Fibroblast of skin of right biceps (primary cell): ENCODE measurements at regions not wholly inside any gene's neighbourhood (a gene's known extent, or its start where the extent isn't known, plus 50 kb on each side); places are given as distances from the start of the nearest gene placed in this dataset.
"Not testable (repeated sequence)": the region's sequence is repeated elsewhere in the genome, so short reads cannot be mapped to it uniquely, and the experiment has no call there.

Source experiments
- DNase-seq: peaks from one replicate; pipeline ENCODE4 v3.0.0-alpha.2; 2013

- DNase-seq: no peak
These were observed 173.8 kb upstream of the ZKSCAN2 start for GRCh38 chr16:25431472-25431871.

- no peak for DNase-seq
These were observed 169.2 kb upstream of the ZKSCAN2 start for GRCh38 chr16:25426829-25427228.

GRCh38 chr16:25419681-25420080 lies 162.0 kb upstream of the ZKSCAN2 start:
- DNase-seq: no peak

GRCh38 chr16:25419153-25419552 lies 161.5 kb upstream of the ZKSCAN2 start:
- no peak for DNase-seq

DNA sequence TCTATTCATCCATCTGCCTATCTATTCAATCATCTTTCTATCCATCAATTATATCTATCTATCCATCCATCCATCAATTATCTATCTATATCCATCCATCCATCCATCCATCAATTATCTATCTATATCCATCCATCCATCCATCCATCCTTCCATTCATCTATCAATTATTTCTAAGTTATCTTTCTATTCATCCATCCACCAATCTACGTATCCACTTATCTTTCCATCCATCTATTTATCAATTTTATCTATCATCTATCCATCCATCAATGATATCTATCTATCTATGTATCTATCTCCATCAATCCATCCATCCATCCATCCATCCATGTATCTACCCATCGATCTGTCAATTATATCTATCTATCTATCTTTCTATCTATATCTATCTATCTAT lies 158.4 kb upstream of the ZKSCAN2 start:
- DNase-seq: no peak

GRCh38 chr16:25413975-25414374 lies 156.3 kb upstream of the ZKSCAN2 start:
- DNase-seq: peak; percentile 28

DNA sequence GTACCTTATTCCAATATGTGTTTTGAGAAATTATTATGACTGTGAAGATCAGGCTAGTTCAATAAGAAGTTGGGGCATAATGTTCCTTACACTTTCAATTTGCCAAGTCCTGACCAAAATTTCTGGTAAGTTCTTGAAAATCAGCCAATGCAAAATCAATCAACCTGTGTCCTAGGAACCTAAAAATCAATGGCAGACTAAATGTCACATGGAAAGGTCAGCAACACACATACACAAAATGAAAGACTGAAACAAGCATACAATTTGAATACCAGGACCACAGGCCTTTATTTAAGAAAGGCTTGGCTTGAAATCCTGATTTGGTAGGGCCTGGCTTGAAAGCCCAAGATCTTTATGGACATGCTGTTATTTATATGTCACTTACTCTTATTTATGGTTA lies 155.5 kb upstream of the ZKSCAN2 start:
- DNase-seq: no peak

DNA sequence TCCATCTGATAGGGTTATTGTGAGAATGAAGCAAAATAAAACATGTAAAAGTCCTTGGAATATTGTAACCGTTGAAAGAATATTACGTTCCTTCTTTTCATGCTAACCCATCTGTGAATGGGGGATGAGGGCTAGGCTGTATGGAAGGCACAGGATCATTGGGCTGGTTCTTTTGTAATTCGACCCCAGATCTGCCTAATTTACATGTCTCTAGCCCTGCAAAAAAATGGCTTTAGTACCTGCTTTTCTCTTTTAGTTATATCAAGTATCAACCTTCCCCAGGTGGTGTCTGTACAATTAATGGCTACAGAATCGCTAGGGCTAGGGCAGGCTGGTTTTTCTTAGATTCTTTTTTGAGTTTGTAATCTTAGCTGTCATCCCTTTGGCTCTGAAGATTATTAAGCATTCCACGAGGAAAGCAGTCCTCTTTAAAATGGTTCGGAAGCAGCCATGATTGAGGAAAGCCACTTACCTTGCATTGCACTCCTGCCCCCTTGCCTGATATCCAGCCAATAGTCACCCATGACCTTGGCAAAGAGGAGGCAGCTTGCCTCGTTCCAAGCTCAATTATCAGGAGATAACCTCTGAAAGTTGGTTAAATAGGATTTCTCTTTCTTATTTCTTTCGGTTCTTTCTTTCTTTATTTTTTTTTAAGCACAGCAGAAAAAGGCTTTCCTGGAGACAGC lies 153.9 kb upstream of the ZKSCAN2 start:
- no peak for DNase-seq

DNA sequence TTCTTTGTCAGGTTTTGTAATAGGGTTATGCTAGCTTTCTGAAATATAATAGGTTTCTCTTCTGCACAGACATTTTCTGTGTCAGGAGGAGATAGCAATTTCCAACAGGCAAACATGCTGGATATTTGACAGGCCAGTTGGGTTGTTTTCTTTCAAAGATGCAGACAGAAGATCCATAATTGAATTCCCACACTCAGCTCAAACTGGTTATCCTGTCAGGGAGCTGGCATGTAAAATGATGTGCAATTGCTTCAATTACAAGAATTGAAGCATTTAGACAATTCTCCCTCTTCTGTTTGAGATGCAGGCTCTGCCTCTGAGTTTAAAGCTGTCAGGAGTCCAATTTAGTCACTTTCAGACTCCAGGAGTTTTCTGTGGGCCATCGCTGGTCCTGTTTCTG lies 146.2 kb upstream of the ZKSCAN2 start:
- DNase-seq: no peak

DNA sequence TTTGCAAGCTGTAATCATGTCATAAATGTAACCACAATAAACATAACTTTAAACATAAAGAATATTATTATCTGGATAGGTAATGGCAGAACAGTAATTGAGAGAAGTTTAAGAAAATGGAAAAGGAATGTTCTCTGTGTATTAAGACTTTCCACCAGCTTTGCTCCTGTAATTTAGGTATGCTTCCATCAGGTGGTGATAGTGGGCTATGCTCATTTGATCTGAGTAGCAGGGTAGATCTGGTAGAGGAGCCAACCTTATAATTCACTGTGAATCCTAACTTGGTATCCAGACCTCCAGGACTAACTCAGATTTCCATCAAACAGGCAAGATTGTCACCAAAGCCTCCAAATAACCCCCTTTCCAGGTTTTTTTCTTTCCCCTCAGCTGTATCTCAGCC lies 137.9 kb upstream of the ZKSCAN2 start:
- DNase-seq: no peak

DNA sequence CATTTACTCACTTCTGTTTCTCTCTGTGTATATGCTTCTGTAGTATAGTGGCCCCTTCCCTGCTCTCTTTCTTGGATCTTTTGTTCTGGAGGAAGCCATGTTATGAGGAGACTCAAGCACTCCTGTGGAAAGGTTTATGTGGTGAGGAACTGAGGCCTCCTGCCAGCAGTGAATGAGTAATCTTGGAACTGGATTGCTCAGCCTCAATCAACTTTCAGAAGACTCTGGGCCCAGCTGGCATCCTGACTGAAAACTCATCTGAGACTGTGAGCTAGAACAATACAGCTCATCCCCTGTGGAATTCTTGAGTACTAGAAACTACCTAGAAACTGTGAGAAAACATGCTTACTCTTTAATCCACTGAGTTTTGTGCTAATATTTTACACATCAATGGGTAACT lies 133.1 kb upstream of the ZKSCAN2 start:
- DNase-seq: no peak

DNA sequence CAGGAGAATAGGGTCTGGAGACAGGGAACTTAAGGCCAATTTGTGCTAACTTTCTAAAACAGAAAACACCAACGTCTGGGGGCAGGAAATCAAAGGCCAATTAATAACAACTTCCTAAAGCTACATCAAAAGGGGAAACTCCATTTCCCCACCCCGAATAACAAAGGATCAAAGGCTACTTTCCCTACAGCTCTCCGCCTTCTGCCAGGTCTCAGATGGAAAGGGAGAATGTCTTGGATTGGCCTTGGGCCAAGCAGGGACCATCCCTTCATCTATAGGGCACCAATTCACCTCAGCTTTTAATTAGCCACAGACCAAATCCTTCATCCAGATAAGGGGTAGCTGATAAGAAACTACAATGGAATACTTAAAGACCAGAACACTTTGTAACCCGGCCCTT lies 116.9 kb upstream of the ZKSCAN2 start:
- no peak for DNase-seq

- no peak for DNase-seq
These were observed 115.1 kb upstream of the ZKSCAN2 start for GRCh38 chr16:25372716-25373115.

- DNase-seq: no peak
These were observed 113.7 kb upstream of the ZKSCAN2 start for GRCh38 chr16:25371342-25371741.

DNA sequence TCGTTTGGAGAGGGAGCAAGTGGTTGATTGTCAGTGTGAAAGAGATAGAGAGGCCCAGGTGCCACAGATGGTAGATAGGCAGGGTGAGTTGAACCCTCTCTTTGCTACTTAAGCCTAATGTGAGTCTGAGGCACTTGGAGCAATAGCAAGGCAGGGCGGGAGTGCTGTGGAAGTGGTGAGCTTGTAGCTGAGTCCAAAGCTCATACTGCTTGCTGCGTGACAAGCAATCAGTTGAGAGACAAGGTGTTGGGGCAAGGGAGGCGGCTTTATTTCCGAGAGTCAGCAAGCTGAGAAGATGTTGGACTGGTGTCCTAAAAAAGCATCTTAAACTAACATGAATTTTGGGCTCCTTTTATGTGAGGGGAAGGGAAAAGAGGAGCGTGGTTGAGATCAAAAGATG lies 112.9 kb upstream of the ZKSCAN2 start:
- no peak for DNase-seq

DNA sequence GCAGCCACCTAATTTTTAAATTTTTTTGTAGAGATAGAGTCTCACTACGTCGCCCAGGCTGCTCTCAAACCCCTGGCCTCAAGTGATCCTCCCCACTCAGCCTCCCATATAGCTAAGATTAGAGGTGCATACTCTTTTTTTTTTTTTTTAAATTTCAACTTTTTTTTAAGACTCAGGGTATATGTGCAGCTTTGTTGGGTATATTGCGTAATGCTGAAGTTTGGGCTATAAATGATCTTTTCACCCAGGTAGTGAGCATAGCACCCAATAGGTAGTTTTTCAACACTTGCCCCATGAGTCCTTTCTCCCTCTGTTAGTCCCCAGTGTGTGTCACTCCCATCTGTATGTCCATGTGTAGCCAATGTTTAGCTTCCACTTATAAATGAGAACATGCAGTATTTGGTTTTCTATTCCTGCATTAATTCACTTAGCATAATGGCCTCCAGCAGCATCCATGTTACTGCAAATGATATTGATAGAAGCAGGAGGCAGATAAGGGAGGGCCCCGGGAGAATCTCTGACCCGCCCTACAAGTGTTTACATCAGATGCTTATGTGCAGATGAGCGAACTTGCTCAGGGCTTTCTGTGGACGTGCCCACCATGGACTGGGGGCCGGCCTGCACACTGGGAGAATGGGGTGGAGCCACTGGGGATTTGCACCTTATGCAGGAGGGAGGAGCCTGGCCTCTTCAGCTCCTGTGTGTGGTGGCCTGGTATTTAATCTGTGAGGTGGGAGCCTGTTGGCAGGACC lies 110.3 kb upstream of the ZKSCAN2 start:
- DNase-seq: no peak

DNA sequence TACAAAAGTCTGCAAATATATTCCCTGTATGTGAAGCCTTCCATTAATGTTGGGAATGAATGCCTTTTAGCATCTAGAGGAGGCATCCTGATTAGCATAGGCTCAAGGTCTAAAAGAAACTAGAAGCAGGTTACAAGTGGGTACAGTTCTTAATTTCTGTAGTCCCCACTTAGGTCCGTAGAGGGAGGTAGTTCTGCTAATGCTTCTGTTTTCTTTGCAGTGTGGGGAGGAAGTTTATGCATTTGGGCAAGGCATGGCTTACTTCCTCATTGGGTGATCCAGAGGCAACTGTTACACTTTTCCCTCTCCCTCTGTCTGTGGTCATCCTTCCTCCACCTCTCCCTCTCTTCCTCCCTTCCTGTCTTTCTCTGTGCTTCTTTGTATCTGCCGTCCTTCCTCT lies 108.4 kb upstream of the ZKSCAN2 start:
- DNase-seq: no peak

- not testable (repeated sequence) for DNase-seq
These were observed 101.9 kb upstream of the ZKSCAN2 start for GRCh38 chr16:25359516-25359915.

GRCh38 chr16:25344006-25344405 lies 86.4 kb upstream of the ZKSCAN2 start:
- no peak for DNase-seq

DNA sequence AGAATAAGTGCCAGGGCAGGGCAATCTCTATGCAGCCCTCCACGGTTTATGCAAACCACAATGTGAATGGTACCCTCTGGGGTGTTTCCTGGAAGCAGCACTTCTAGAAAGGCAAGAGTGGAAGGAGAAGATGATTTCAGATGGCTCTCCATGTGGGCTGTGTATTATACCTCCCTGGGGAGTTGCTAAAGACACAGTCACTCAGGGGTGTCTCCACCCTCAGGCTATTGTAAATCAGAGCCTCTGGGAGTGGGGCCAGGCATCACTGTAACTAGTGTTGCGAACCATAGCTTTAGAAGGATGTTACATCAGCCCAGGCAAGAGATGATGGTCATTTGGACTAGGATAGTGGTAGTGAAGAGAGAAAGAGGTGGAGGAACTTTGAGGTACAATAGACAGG lies 83.3 kb upstream of the ZKSCAN2 start:
- DNase-seq: no peak

DNA sequence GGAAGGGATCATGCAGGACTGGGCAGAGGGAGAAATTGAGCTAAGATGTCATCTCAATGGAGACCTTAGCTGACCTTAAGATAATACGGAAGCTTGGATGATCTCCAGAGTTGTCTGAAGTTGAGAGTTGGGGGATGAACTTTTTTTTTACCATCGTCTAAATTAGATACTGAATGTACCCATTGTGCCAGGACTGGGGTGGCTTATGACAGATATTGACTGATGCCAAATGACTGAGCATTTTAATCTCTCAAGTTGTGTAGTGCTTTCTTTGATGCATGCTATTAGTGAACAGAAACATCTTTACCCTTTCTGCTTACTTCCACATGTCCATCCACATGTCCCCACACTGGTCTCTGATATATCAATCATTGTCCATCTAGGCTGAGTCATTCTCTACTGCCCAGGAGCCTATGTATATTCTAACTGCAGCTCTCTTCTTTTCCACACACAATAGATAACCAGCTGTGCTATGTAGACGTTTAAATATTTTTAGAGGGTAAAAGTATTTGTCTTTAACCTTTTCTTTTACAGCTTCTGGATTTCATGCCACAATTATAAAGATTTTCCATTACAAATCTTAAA lies 60.2 kb upstream of the ZKSCAN2 start:
- no peak for DNase-seq

DNA sequence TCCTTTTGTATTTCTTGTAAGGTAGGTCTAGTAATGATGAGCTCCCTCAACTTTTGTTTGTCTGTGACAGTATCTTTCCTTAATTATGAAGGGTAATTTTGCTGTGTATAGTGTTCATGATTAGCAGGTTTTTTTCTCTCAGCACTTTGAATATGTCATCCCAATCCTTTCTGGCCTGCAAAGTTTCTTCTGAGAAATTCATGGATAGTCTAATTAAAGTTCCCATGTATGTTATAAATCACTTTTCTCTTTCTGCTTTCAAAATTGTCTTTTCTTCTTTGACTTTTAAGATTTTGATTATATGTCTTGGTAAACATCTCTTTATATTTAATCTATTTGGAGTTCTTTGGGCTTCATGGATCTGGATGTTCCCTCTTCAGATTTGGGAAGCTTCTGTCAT lies 54.3 kb upstream of the ZKSCAN2 start:
- DNase-seq: no peak

GRCh38 chr16:25311039-25311438 lies 53.4 kb upstream of the ZKSCAN2 start:
- DNase-seq: no peak
